ENCODE measurements at regions not wholly inside any gene's neighbourhood (a gene's known extent, or its start where the extent isn't known, plus 50 kb on each side); places are given as distances from the start of the nearest gene placed in this dataset.
A peak's percentile ranks its signal among the peaks of the same experiment; 100 is the strongest.

- H3K9ac ChIP-seq (ENCODE audit: low read length) = no peak overlapping the region
- H2AFZ ChIP-seq (ENCODE audit: low read depth, low read length) = no peak overlapping the region
- H3K9me3 ChIP-seq (ENCODE audit: insufficient read depth, low read depth, low read length) = no peaks in the 10 kb centered on the region
- FAIRE-seq (no peak), DNase-seq (ENCODE audit: low read depth) (no peak)
- H3K4me1 ChIP-seq (ENCODE audit: insufficient read depth, low read length) = no peaks in the 10 kb centered on the region
- H3K36me3 Mint-ChIP-seq (ENCODE audit: low read depth, unreplicated experiment) = no peaks in the 10 kb centered on the region
- H3K27ac Mint-ChIP-seq (ENCODE audit: unreplicated experiment) = no peak overlapping the region
- peaks cover 15% of the 10 kb centered on the region for H3K27me3 Mint-ChIP-seq (ENCODE audit: low read depth, unreplicated experiment)
- H3K4me1 Mint-ChIP-seq (ENCODE audit: low read depth, unreplicated experiment) = peaks cover 10% of the 10 kb centered on the region
- H3K36me3 ChIP-seq (ENCODE audit: insufficient read depth, low read length) = no peaks in the 10 kb centered on the region
- no peak overlapping the region for H3K4me3 ChIP-seq (ENCODE audit: insufficient read depth, low read depth, low read length)
- H3K9me3 Mint-ChIP-seq (ENCODE audit: unreplicated experiment) = peaks cover 4% of the 10 kb centered on the region
- H3K27ac ChIP-seq (ENCODE audit: low read depth, low read length) = no peak overlapping the region
- no peak overlapping the region for H3K4me3 Mint-ChIP-seq (ENCODE audit: unreplicated experiment)
- H3K79me2 ChIP-seq (ENCODE audit: insufficient read depth, low read length) = no peaks in the 10 kb centered on the region
- peaks cover 8% of the 10 kb centered on the region for H3K27me3 ChIP-seq (ENCODE audit: insufficient read depth, low read length)
- no peaks in the 10 kb centered on the region for H4K20me1 ChIP-seq (ENCODE audit: insufficient read depth, low read length)
- H3K4me2 ChIP-seq (ENCODE audit: low read length) = no peak overlapping the region
- TF ChIP-seq EZH2 (IDR thresholded peaks at IDR 0.05; ENCODE audit: insufficient read depth, low read length) = no peak
- TF ChIP-seq, protein P1, sequence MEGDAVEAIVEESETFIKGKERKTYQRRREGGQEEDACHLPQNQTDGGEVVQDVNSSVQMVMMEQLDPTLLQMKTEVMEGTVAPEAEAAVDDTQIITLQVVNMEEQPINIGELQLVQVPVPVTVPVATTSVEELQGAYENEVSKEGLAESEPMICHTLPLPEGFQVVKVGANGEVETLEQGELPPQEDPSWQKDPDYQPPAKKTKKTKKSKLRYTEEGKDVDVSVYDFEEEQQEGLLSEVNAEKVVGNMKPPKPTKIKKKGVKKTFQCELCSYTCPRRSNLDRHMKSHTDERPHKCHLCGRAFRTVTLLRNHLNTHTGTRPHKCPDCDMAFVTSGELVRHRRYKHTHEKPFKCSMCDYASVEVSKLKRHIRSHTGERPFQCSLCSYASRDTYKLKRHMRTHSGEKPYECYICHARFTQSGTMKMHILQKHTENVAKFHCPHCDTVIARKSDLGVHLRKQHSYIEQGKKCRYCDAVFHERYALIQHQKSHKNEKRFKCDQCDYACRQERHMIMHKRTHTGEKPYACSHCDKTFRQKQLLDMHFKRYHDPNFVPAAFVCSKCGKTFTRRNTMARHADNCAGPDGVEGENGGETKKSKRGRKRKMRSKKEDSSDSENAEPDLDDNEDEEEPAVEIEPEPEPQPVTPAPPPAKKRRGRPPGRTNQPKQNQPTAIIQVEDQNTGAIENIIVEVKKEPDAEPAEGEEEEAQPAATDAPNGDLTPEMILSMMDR (IDR thresholded peaks at IDR 0.05; ENCODE audit: insufficient read depth, low read depth, low read length) = no peak
Measured at GRCh38 chr12:124130691-124131591, 157.9 kb downstream of the ZNF664 start.

GRCh38 chr12:124131659-124132058 lies 158.6 kb downstream of the ZNF664 start:
- Mint-ChIP-seq H3K4me3 (ENCODE audit: unreplicated experiment) (no peak overlapping the region), H3K9me3 (ENCODE audit: unreplicated experiment) (peaks cover 5% of the 10 kb centered on the region), H3K27me3 (ENCODE audit: low read depth, unreplicated experiment) (peaks cover 14% of the 10 kb centered on the region), H3K4me1 (ENCODE audit: low read depth, unreplicated experiment) (peaks cover 10% of the 10 kb centered on the region), H3K27ac (ENCODE audit: unreplicated experiment) (peak overlapping the region; percentile 19), H3K36me3 (ENCODE audit: low read depth, unreplicated experiment) (no peaks in the 10 kb centered on the region)
- Histone ChIP-seq H3K4me3 (ENCODE audit: insufficient read depth, low read depth, low read length) (no peak overlapping the region), H3K4me1 (ENCODE audit: insufficient read depth, low read length) (no peaks in the 10 kb centered on the region), H3K9me3 (ENCODE audit: insufficient read depth, low read depth, low read length) (no peaks in the 10 kb centered on the region), H3K27me3 (ENCODE audit: insufficient read depth, low read length) (peaks cover 8% of the 10 kb centered on the region), H2AFZ (ENCODE audit: low read depth, low read length) (no peak overlapping the region), H4K20me1 (ENCODE audit: insufficient read depth, low read length) (no peaks in the 10 kb centered on the region), H3K27ac (ENCODE audit: low read depth, low read length) (no peak overlapping the region), H3K79me2 (ENCODE audit: insufficient read depth, low read length) (no peaks in the 10 kb centered on the region), H3K9ac (ENCODE audit: low read length) (no peak overlapping the region), H3K4me2 (ENCODE audit: low read length) (no peak overlapping the region), H3K36me3 (ENCODE audit: insufficient read depth, low read length) (no peaks in the 10 kb centered on the region)
- no peak for TF ChIP-seq EZH2 (IDR thresholded peaks at IDR 0.05; ENCODE audit: insufficient read depth, low read length)
- TF ChIP-seq, protein P1 (IDR thresholded peaks at IDR 0.05; ENCODE audit: insufficient read depth, low read depth, low read length) = no peak
- FAIRE-seq (no peak), DNase-seq (ENCODE audit: low read depth) (no peak)

GRCh38 chr12:124132530-124132929 lies 159.5 kb downstream of the ZNF664 start:
- H3K4me2 ChIP-seq (ENCODE audit: low read length) = no peak overlapping the region
- no peak overlapping the region for H3K4me3 ChIP-seq (ENCODE audit: insufficient read depth, low read depth, low read length)
- no peak overlapping the region for H2AFZ ChIP-seq (ENCODE audit: low read depth, low read length)
- peaks cover 5% of the 10 kb centered on the region for H3K9me3 ChIP-seq (ENCODE audit: insufficient read depth, low read depth, low read length)
- H3K9ac ChIP-seq (ENCODE audit: low read length) = no peak overlapping the region
- H3K4me1 ChIP-seq (ENCODE audit: insufficient read depth, low read length) = no peaks in the 10 kb centered on the region
- no peaks in the 10 kb centered on the region for H3K36me3 ChIP-seq (ENCODE audit: insufficient read depth, low read length)
- no peak overlapping the region for H3K27ac ChIP-seq (ENCODE audit: low read depth, low read length)
- TF ChIP-seq, protein P1 (IDR thresholded peaks at IDR 0.05; ENCODE audit: insufficient read depth, low read depth, low read length) = no peak
- TF ChIP-seq EZH2 (IDR thresholded peaks at IDR 0.05; ENCODE audit: insufficient read depth, low read length) = no peak
- Mint-ChIP-seq H3K4me1 (ENCODE audit: low read depth, unreplicated experiment) (peaks cover 10% of the 10 kb centered on the region), H3K27ac (ENCODE audit: unreplicated experiment) (no peak overlapping the region), H3K27me3 (ENCODE audit: low read depth, unreplicated experiment) (peaks cover 9% of the 10 kb centered on the region), H3K4me3 (ENCODE audit: unreplicated experiment) (no peak overlapping the region), H3K9me3 (ENCODE audit: unreplicated experiment) (peaks cover 10% of the 10 kb centered on the region), H3K36me3 (ENCODE audit: low read depth, unreplicated experiment) (no peaks in the 10 kb centered on the region)
- FAIRE-seq = no peak
- H3K27me3 ChIP-seq (ENCODE audit: insufficient read depth, low read length) = peaks cover 8% of the 10 kb centered on the region
- no peaks in the 10 kb centered on the region for H4K20me1 ChIP-seq (ENCODE audit: insufficient read depth, low read length)
- DNase-seq (ENCODE audit: low read depth) = no peak
- H3K79me2 ChIP-seq (ENCODE audit: insufficient read depth, low read length) = no peaks in the 10 kb centered on the region
